OCI-LY1 (cell line): ENCODE measurements at regions not wholly inside any gene's neighbourhood (a gene's known extent, or its start where the extent isn't known, plus 50 kb on each side); places are given as distances from the start of the nearest gene placed in this dataset.

ENCODE experiments used
- H2AFZ ChIP-seq: fragments of 200-600 bp; sonication (generic), shearing (Covaris generic); 2 replicates; pipeline ENCODE4 v1.6.0; 2014; ENCODE audit warnings: antibody characterized with exemption, mild to moderate bottlenecking, low read length
- H3F3A ChIP-seq: fragments of 200-600 bp; sonication (generic), shearing (Covaris generic); 2 replicates; pipeline ENCODE4 v1.6.0; 2014; ENCODE audit warnings: mild to moderate bottlenecking, antibody characterized with exemption, low read length, moderate library complexity; ENCODE audit not compliant: insufficient read depth
- H3K27ac ChIP-seq: fragments of 200-600 bp; sonication (generic); 2 replicates; pipeline ENCODE4 v1.5.1; 2014; ENCODE audit warnings: low read length, mixed run types, mild to moderate bottlenecking, low read depth; ENCODE audit not compliant: poor library complexity, severe bottlenecking
- H3K27me3 ChIP-seq: fragments of 200-600 bp; sonication (generic); 2 replicates; pipeline ENCODE4 v1.6.0; 2014; ENCODE audit warnings: antibody characterized with exemption, mild to moderate bottlenecking, low read length, moderate library complexity; ENCODE audit not compliant: insufficient read depth
- H3K36me3 ChIP-seq: fragments of 200-600 bp; sonication (generic); 2 replicates; pipeline ENCODE4 v1.6.1; 2014; ENCODE audit warnings: mild to moderate bottlenecking, antibody characterized with exemption, low read length, moderate library complexity, mixed read lengths; ENCODE audit not compliant: insufficient read depth
- H3K4me1 ChIP-seq: fragments of 200-600 bp; sonication (generic); 2 replicates; pipeline ENCODE4 v1.5.1; 2014; ENCODE audit warnings: mild to moderate bottlenecking, low read length, moderate library complexity; ENCODE audit not compliant: insufficient read depth, severe bottlenecking
- H3K4me2 ChIP-seq: fragments of 200-600 bp; sonication (generic), shearing (Covaris generic); 2 replicates; pipeline ENCODE4 v1.6.1; 2014; ENCODE audit warnings: low read length
- H3K4me3 ChIP-seq: fragments of 200-600 bp; sonication (generic); 2 replicates; pipeline ENCODE4 v1.5.1; 2014; ENCODE audit warnings: low read length, low read depth, mild to moderate bottlenecking, mixed read lengths; ENCODE audit not compliant: poor library complexity, severe bottlenecking
- H3K79me2 ChIP-seq: fragments of 200-600 bp; shearing (Covaris generic); 2 replicates; pipeline ENCODE4 v1.6.1; 2016; ENCODE audit warnings: mixed run types, low read length, mixed read lengths; ENCODE audit not compliant: insufficient read depth
- H3K9ac ChIP-seq: fragments of 200-600 bp; sonication (generic), shearing (Covaris generic); 2 replicates; pipeline ENCODE4 v1.6.1; 2014; ENCODE audit warnings: mild to moderate bottlenecking, low read length, mixed read lengths
- H3K9me2 ChIP-seq: fragments of 200-600 bp; sonication (generic), shearing (Covaris generic); 2 replicates; pipeline ENCODE4 v1.6.1; 2014; ENCODE audit warnings: low read depth, mild to moderate bottlenecking, low read length, mixed read lengths
- H3K9me3 ChIP-seq: fragments of 200-600 bp; shearing (Covaris generic); 2 replicates; pipeline ENCODE4 v1.6.1; 2014; ENCODE audit warnings: low read length, mixed read lengths
- H4K20me1 ChIP-seq: fragments of 200-600 bp; sonication (generic), shearing (Covaris generic); 2 replicates; pipeline ENCODE4 v1.6.0; 2016; ENCODE audit warnings: mild to moderate bottlenecking, low read length; ENCODE audit not compliant: insufficient read depth
- EZH2 ChIP-seq: fragments of 200-600 bp; sonication (generic), shearing (Covaris generic); IDR thresholded peaks from 2 replicates; pipeline ENCODE4 v1.8.0; 2017; ENCODE audit warnings: borderline replicate concordance, mixed run types, mild to moderate bottlenecking, antibody characterized with exemption, low read length, moderate library complexity, mixed read lengths
- TF ChIP-seq, protein P1 (sequence below): fragments of 200-600 bp; sonication (generic), shearing (Covaris generic); IDR thresholded peaks from 2 replicates; pipeline ENCODE4 v1.5.1; 2017; ENCODE audit warnings: mild to moderate bottlenecking, antibody characterized with exemption, low read length, moderate library complexity, mixed read lengths

- Histone ChIP-seq H3K4me3 (no peak overlapping the region), H3K36me3 (no peaks in the 10 kb centered on the region), H2AFZ (no peak overlapping the region), H3K79me2 (no peaks in the 10 kb centered on the region), H3K9ac (no peak overlapping the region), H3K9me3 (no peaks in the 10 kb centered on the region), H3K9me2 (no peaks in the 10 kb centered on the region), H3K4me1 (no peaks in the 10 kb centered on the region), H3K27ac (no peak overlapping the region), H3K4me2 (no peak overlapping the region), H3F3A (no peaks in the 10 kb centered on the region), H3K27me3 (no peaks in the 10 kb centered on the region), H4K20me1 (no peaks in the 10 kb centered on the region)
- no peak for TF ChIP-seq EZH2
- TF ChIP-seq, protein P1, sequence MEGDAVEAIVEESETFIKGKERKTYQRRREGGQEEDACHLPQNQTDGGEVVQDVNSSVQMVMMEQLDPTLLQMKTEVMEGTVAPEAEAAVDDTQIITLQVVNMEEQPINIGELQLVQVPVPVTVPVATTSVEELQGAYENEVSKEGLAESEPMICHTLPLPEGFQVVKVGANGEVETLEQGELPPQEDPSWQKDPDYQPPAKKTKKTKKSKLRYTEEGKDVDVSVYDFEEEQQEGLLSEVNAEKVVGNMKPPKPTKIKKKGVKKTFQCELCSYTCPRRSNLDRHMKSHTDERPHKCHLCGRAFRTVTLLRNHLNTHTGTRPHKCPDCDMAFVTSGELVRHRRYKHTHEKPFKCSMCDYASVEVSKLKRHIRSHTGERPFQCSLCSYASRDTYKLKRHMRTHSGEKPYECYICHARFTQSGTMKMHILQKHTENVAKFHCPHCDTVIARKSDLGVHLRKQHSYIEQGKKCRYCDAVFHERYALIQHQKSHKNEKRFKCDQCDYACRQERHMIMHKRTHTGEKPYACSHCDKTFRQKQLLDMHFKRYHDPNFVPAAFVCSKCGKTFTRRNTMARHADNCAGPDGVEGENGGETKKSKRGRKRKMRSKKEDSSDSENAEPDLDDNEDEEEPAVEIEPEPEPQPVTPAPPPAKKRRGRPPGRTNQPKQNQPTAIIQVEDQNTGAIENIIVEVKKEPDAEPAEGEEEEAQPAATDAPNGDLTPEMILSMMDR: no peak
Observed at GRCh38 chr18:78497641-78498040, 482.0 kb upstream of the SALL3 start.

GRCh38 chr18:78499586-78499985, 480.0 kb upstream of the SALL3 start:
- TF ChIP-seq, protein P1: no peak
- TF ChIP-seq EZH2: no peak
- H4K20me1 ChIP-seq: no peaks in the 10 kb centered on the region
- no peaks in the 10 kb centered on the region for H3K27me3 ChIP-seq
- H3K9me3 ChIP-seq: no peaks in the 10 kb centered on the region
- H3F3A ChIP-seq: no peaks in the 10 kb centered on the region
- no peak overlapping the region for H3K4me2 ChIP-seq
- H3K79me2 ChIP-seq: no peaks in the 10 kb centered on the region
- H2AFZ ChIP-seq: no peak overlapping the region
- H3K4me3 ChIP-seq: no peak overlapping the region
- no peak overlapping the region for H3K27ac ChIP-seq
- no peaks in the 10 kb centered on the region for H3K9me2 ChIP-seq
- H3K4me1 ChIP-seq: no peaks in the 10 kb centered on the region
- H3K36me3 ChIP-seq: no peaks in the 10 kb centered on the region
- H3K9ac ChIP-seq: no peak overlapping the region

DNA sequence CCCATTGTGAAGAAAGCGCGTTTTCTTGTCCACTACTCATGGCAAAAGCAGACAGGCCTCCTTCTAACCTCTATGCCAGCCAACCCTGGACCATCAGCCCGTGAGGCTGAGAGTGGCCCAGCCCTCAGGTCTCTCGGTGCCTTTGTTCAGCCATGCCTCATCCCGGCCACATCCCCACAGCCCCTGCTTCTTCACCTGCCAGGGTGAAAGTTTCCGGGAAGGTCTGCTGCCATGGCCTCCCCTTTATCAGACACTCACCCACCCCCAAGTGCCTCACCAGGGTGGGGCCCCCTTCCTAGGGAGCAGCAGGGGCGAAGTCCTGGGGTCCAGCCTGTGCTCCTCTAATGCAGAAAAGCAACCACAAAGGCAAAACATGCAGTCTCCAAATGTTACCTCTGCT, 478.4 kb upstream of the SALL3 start:
- H3K4me3 ChIP-seq: no peak overlapping the region
- H3F3A ChIP-seq: no peaks in the 10 kb centered on the region
- no peaks in the 10 kb centered on the region for H3K27me3 ChIP-seq
- no peaks in the 10 kb centered on the region for H3K9me2 ChIP-seq
- no peaks in the 10 kb centered on the region for H3K79me2 ChIP-seq
- no peak overlapping the region for H3K4me2 ChIP-seq
- H4K20me1 ChIP-seq: no peaks in the 10 kb centered on the region
- H3K4me1 ChIP-seq: no peaks in the 10 kb centered on the region
- H2AFZ ChIP-seq: no peak overlapping the region
- H3K27ac ChIP-seq: no peak overlapping the region
- H3K36me3 ChIP-seq: no peaks in the 10 kb centered on the region
- no peaks in the 10 kb centered on the region for H3K9me3 ChIP-seq
- TF ChIP-seq EZH2: no peak
- TF ChIP-seq, protein P1: no peak
- no peak overlapping the region for H3K9ac ChIP-seq
